K562 (cell line): ENCODE measurements at regions not wholly inside any gene's neighbourhood (a gene's known extent, or its start where the extent isn't known, plus 50 kb on each side); places are given as distances from the start of the nearest gene placed in this dataset.

Source experiments
- ATAC-seq: fragments of 200-7000 bp; cut with Tn5 transposase; 3 replicates; pipeline ENCODE4 v1.9.1; 2020; ENCODE audit warnings: moderate library complexity
- BruUV-seq: library from RNA; stranded (reverse); fragments of 400-500 nt; replicated peaks from 2 replicates; lab custom pipeline; 2021; lab: Mats Ljungman, UMichigan
- CTCF ChIA-PET: fragments of 300-600 bp; formaldehyde crosslinking; extraction: SDS; loops from one replicate; lab custom pipeline; 2021; ENCODE audit warnings: low intra/inter-chr PET ratio; lab: Yijun Ruan, JAX
- POLR2A ChIA-PET: fragments of 300-600, 350-650 bp; sonication (Branson Sonifier 250); formaldehyde crosslinking; extraction: SDS; loops from one replicate; lab custom pipeline; 2021; ENCODE audit warnings: antibody characterized with exemption, inconsistent platforms; lab: Yijun Ruan, JAX
- DNase-seq, 4 experiments: peaks; one replicate each; pipeline versions ENCODE4 v3.0.0 to v3.0.0-alpha.2; 2011 to 2018; ENCODE audit warnings: low spot score in 3 of 4, mixed read lengths in 3 of 4; ENCODE audit errors: extremely low read depth in 1 of 4
- FAIRE-seq: peaks from 2 replicates; lab custom pipeline; 2011; peaks lifted over from hg19 to GRCh38; lab: Jason Lieb, UNC
- H2AFZ ChIP-seq: 2 replicates; pipeline ENCODE4 v1.6.0; 2011; ENCODE audit warnings: low read depth, low read length, control low read depth, inconsistent platforms
- H3K27ac ChIP-seq: fragments of 200-600 bp; 3 replicates; pipeline ENCODE4 v1.8.0; 2011; ENCODE audit warnings: low read depth, mild to moderate bottlenecking, control low read depth, inconsistent platforms, low read length, moderate library complexity, mixed read lengths; ENCODE audit errors: extremely low read depth
- H3K27me3 ChIP-seq, 2 experiments: fragments of 300-600 bp in 1 of 2; 2 replicates in 1 of 2; 3 replicates in 1 of 2; pipeline versions ENCODE4 v1.6.0 to v1.8.0; 2011; ENCODE audit warnings: inconsistent platforms in 2 of 2, low read length in 2 of 2, mild to moderate bottlenecking in 1 of 2, mixed read lengths in 1 of 2, moderate library complexity in 1 of 2; ENCODE audit not compliant: control insufficient read depth in 2 of 2, insufficient read depth in 2 of 2
- H3K36me3 ChIP-seq: fragments of 300-600 bp; 3 replicates; pipeline ENCODE4 v1.8.0; 2011; ENCODE audit warnings: mild to moderate bottlenecking, low read length, inconsistent platforms; ENCODE audit not compliant: control insufficient read depth, insufficient read depth
- H3K4me1 ChIP-seq, 2 experiments: fragments of 200-600 bp in 1 of 2; replicated peaks in 1 of 2; 2 replicates in 1 of 2; 3 replicates in 1 of 2; pipeline versions ENCODE4 v1.5.1 to v1.8.0; 2011; ENCODE audit warnings: inconsistent platforms in 2 of 2, low read length in 2 of 2, mild to moderate bottlenecking in 1 of 2, mixed read lengths in 1 of 2, moderate library complexity in 1 of 2; ENCODE audit not compliant: control insufficient read depth in 2 of 2, insufficient read depth in 2 of 2
- H3K4me2 ChIP-seq: 2 replicates; pipeline ENCODE4 v1.6.1; 2011; ENCODE audit warnings: low read length, control low read depth, inconsistent platforms, mixed read lengths; ENCODE audit not compliant: insufficient read depth
- H3K4me3 ChIP-seq: fragments of 200-600 bp; sonication (generic), shearing (Covaris generic); 2 replicates; pipeline ENCODE4 v1.5.1; 2016; ENCODE audit warnings: control low read depth, inconsistent platforms
- H3K79me2 ChIP-seq: fragments of 200-600 bp; 3 replicates; pipeline ENCODE4 v1.8.0; 2011; ENCODE audit warnings: low read length, inconsistent platforms; ENCODE audit not compliant: control insufficient read depth, insufficient read depth
- H3K9ac ChIP-seq, 2 experiments: 2 replicates each; pipeline versions ENCODE4 v1.6.0 to v1.6.1; 2011; ENCODE audit warnings: low read depth in 2 of 2, low read length in 2 of 2, control low read depth in 1 of 2, inconsistent platforms in 1 of 2, mild to moderate bottlenecking in 1 of 2, mixed read lengths in 1 of 2; ENCODE audit not compliant: insufficient read depth in 1 of 2
- H3K9me1 ChIP-seq: one replicate; pipeline ENCODE4 v1.6.0; 2011; ENCODE audit warnings: inconsistent platforms, mild to moderate bottlenecking, low read length, moderate library complexity; ENCODE audit not compliant: control insufficient read depth, insufficient read depth
- H3K9me3 ChIP-seq: replicated peaks from 2 replicates; pipeline ENCODE4 v1.5.1; 2011; ENCODE audit warnings: low read depth, low read length, inconsistent platforms; ENCODE audit not compliant: control insufficient read depth, insufficient read depth
- H4K20me1 ChIP-seq: replicated peaks from 2 replicates; pipeline ENCODE4 v1.6.1; 2011; ENCODE audit warnings: low read length, inconsistent platforms, mixed read lengths; ENCODE audit not compliant: control insufficient read depth, insufficient read depth
- BCL6 ChIP-seq: fragments of 250-450 bp; sonication (Bioruptor Pico); IDR thresholded peaks from 2 replicates; pipeline ENCODE4 v1.4.0; 2020
- CREBBP ChIP-seq: IDR thresholded peaks from one replicate; pipeline ENCODE4 v1.6.1; 2012; ENCODE audit warnings: low read depth, mild to moderate bottlenecking, control low read depth, inconsistent platforms, low read length
- CXXC5 ChIP-seq: fragments of 250-450 bp; sonication (Bioruptor Pico); IDR thresholded peaks from 2 replicates; pipeline ENCODE4 v1.8.0; 2022; ENCODE audit warnings: inconsistent platforms, mild to moderate bottlenecking, moderate library complexity
- DEAF1 ChIP-seq: fragments of 450-650 bp; formaldehyde crosslinking; IDR thresholded peaks from 2 replicates; pipeline ENCODE4 v1.4.0; 2020; ENCODE audit warnings: mild to moderate bottlenecking, moderate library complexity
- GABPB1 ChIP-seq: sonication (generic); formaldehyde crosslinking; IDR thresholded peaks from 2 replicates; pipeline ENCODE4 v1.8.0; 2022; ENCODE audit warnings: mild to moderate bottlenecking, missing genetic modification reagents
- HNRNPLL ChIP-seq: fragments of 200-400 bp; formaldehyde crosslinking; IDR thresholded peaks from 2 replicates; pipeline ENCODE4 v1.6.1; 2017; ENCODE audit warnings: low read length, low read depth, mild to moderate bottlenecking; ENCODE audit not compliant: poor library complexity, severe bottlenecking
- MAFK ChIP-seq: IDR thresholded peaks from 2 replicates; pipeline ENCODE4 v1.6.1; 2011; ENCODE audit warnings: low read length, improper control_type of control experiment
- NCOA1 ChIP-seq: fragments of 450-650 bp; IDR thresholded peaks from 2 replicates; pipeline ENCODE4 v1.6.1; 2016; ENCODE audit warnings: low read depth
- NFE2L1 ChIP-seq: fragments of 450-650 bp; IDR thresholded peaks from 2 replicates; pipeline ENCODE4 v1.6.1; 2016; ENCODE audit warnings: missing genetic modification characterization, low read depth, mild to moderate bottlenecking, missing compliant biosample characterization, moderate library complexity, borderline replicate concordance
- PHB2 ChIP-seq: fragments of 450-650 bp; IDR thresholded peaks from 2 replicates; pipeline ENCODE4 v1.6.1; 2017; ENCODE audit warnings: low read depth
- POLR2A ChIP-seq: fragments of 450-650 bp; conservative IDR thresholded peaks from 2 replicates; pipeline ENCODE4 v1.6.1; 2016
- POLR2AphosphoS2 ChIP-seq: IDR thresholded peaks from 2 replicates; pipeline ENCODE4 v1.6.1; 2012; ENCODE audit warnings: low read length, improper control_type of control experiment
- SAP30 ChIP-seq: fragments of 200-600 bp; sonication (generic); IDR thresholded peaks from 2 replicates; pipeline ENCODE4 v1.6.1; 2012; ENCODE audit warnings: borderline replicate concordance, low read depth, mild to moderate bottlenecking, moderate library complexity, low read length, control low read depth, inconsistent platforms; ENCODE audit not compliant: insufficient read depth, poor library complexity, severe bottlenecking
- SMAD2 ChIP-seq: fragments of 150-350 bp; IDR thresholded peaks from 2 replicates; pipeline ENCODE4 v1.6.1; 2014; ENCODE audit warnings: low read depth, mild to moderate bottlenecking, low read length
- SNRNP70 ChIP-seq: fragments of 200-400 bp; formaldehyde crosslinking; optimal IDR thresholded peaks from 2 replicates; pipeline ENCODE3; 2017; ENCODE audit warnings: low read depth, low read length
- SRSF9 ChIP-seq: fragments of 200-400 bp; formaldehyde crosslinking; IDR thresholded peaks from 2 replicates; pipeline ENCODE4 v1.6.1; 2017; ENCODE audit warnings: low read depth, low read length, borderline replicate concordance
- ZNF316 ChIP-seq: fragments of 450-650 bp; IDR thresholded peaks from 2 replicates; pipeline ENCODE4 v1.6.1; 2016
- WGBS: fragments of 100-300 bp; shearing (Covaris generic); methylation state at CpG from one replicate; pipeline ENCODE4 v1.1.6; 2016; ENCODE audit warnings: low coverage, mixed read lengths; ENCODE audit not compliant: insufficient coverage; ENCODE audit errors: missing lambda C conversion rate; 5-methylcytosine and 5-hydroxymethylcytosine counted together
- in situ Hi-C: fragments of 300-500 bp; cut with MboI; formaldehyde crosslinking; loops from 4 replicates; pipeline ENCODE4 v1.15.0; 2018; ENCODE audit warnings: inconsistent platforms, mixed read lengths
- intact Hi-C: fragments of 100-400 bp; cut with micrococcal nuclease; formaldehyde crosslinking; loops from 2 replicates; pipeline ENCODE4 v1.14.2; 2022
- TF ChIP-seq, protein P1 (sequence below): fragments of 250-450 bp; sonication (Bioruptor Pico); IDR thresholded peaks from 2 replicates; pipeline ENCODE4 v1.4.0; 2020; ENCODE audit warnings: mild to moderate bottlenecking, moderate library complexity
- TF ChIP-seq, protein P2 (sequence below), 2 experiments: IDR thresholded peaks; 2 replicates each; pipeline ENCODE4 v1.6.1; 2011; ENCODE audit warnings: borderline replicate concordance in 1 of 2, control low read depth in 1 of 2, low read depth in 1 of 2, low read length in 1 of 2, mild to moderate bottlenecking in 1 of 2, mixed read lengths in 1 of 2, moderate library complexity in 1 of 2; ENCODE audit not compliant: insufficient read depth in 1 of 2, insufficient read length in 1 of 2, poor library complexity in 1 of 2, severe bottlenecking in 1 of 2; ENCODE audit errors: extremely low read depth in 1 of 2

DNA sequence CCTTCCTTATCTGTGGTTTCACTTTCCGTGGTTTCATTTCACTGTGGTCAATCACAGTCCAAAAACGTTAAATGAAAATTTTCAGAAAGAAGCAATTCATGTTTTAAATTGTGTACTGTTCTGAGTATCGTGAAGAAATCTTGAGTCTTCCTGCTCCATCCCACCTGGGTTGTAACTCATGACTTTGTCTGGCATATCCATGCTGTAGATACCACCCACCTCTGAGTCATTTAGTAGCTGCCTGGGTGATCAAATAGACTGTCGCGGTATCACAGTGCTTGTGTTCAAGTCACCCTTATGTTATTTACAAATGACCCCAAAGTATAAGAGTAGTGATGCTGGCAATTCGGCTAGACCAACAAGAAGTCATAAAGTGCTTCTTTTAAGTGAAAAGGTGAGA is 521.2 kb downstream of the AACS start:
- no peaks in the 10 kb centered on the region for H3K36me3 ChIP-seq
- intact Hi-C loops (no loop called here), in situ Hi-C loops (no loop called here)
- H3K9ac ChIP-seq: no peak overlapping the region
- no peaks in the 10 kb centered on the region for H3K9me1 ChIP-seq
- no peak for FAIRE-seq
- H2AFZ ChIP-seq: no peak overlapping the region
- H3K27ac ChIP-seq: no peak overlapping the region
- H3K9me3 ChIP-seq: no peaks in the 10 kb centered on the region
- no peaks in the 10 kb centered on the region for H3K79me2 ChIP-seq
- no peak for DNase-seq
- ChIA-PET POLR2A (interaction anchor here (1.6 kb wide), 1 partner anchor 10 kb away, joined by 3 read pairs; no protein-coding TSS in a partner anchor), CTCF (no interaction called here)
- ATAC-seq: no peak
- H3K4me1 ChIP-seq: no peaks in the 10 kb centered on the region
- WGBS: 0% methylated on average over 6 of the region's 6 CpGs
- no peak overlapping the region for H3K4me3 ChIP-seq
- H4K20me1 ChIP-seq: no peaks in the 10 kb centered on the region
- no peak overlapping the region for H3K4me2 ChIP-seq
- no peaks in the 10 kb centered on the region for H3K27me3 ChIP-seq
- TF ChIP-seq NFE2L1 (tag) (no peak), HNRNPLL (no peak), SMAD2 (no peak), PHB2 (no peak), SNRNP70 (no peak), GABPB1 (CRISPR knock-in tag) (no peak), POLR2AphosphoS2 (no peak), SRSF9 (no peak), MAFK (no peak), DEAF1 (no peak), CXXC5 (CRISPR knock-in tag) (no peak), NCOA1 (no peak), CREBBP (no peak), BCL6 (no peak), POLR2A (no peak), SAP30 (no peak), ZNF316 (no peak)
- TF ChIP-seq, protein P1, sequence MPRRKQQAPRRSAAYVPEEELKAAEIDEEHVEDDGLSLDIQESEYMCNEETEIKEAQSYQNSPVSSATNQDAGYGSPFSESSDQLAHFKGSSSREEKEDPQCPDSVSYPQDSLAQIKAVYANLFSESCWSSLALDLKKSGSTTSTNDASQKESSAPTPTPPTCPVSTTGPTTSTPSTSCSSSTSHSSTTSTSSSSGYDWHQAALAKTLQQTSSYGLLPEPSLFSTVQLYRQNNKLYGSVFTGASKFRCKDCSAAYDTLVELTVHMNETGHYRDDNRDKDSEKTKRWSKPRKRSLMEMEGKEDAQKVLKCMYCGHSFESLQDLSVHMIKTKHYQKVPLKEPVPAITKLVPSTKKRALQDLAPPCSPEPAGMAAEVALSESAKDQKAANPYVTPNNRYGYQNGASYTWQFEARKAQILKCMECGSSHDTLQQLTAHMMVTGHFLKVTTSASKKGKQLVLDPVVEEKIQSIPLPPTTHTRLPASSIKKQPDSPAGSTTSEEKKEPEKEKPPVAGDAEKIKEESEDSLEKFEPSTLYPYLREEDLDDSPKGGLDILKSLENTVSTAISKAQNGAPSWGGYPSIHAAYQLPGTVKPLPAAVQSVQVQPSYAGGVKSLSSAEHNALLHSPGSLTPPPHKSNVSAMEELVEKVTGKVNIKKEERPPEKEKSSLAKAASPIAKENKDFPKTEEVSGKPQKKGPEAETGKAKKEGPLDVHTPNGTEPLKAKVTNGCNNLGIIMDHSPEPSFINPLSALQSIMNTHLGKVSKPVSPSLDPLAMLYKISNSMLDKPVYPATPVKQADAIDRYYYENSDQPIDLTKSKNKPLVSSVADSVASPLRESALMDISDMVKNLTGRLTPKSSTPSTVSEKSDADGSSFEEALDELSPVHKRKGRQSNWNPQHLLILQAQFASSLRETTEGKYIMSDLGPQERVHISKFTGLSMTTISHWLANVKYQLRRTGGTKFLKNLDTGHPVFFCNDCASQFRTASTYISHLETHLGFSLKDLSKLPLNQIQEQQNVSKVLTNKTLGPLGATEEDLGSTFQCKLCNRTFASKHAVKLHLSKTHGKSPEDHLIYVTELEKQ: no peak
- TF ChIP-seq, protein P2, sequence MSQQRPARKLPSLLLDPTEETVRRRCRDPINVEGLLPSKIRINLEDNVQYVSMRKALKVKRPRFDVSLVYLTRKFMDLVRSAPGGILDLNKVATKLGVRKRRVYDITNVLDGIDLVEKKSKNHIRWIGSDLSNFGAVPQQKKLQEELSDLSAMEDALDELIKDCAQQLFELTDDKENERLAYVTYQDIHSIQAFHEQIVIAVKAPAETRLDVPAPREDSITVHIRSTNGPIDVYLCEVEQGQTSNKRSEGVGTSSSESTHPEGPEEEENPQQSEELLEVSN (IDR thresholded peaks at IDR 0.05; ENCODE audit: borderline replicate concordance in 1 of 2, extremely low read depth in 1 of 2, insufficient read depth in 1 of 2, insufficient read length in 1 of 2, low read depth in 1 of 2, low read length in 1 of 2, poor library complexity in 1 of 2, severe bottlenecking in 1 of 2): no peak
- BruUV-seq: no TSS peak
